Peyer's patch (tissue), 4 donors: ENCODE measurements at regions not wholly inside any gene's neighbourhood (a gene's known extent, or its start where the extent isn't known, plus 50 kb on each side); places are given as distances from the start of the nearest gene placed in this dataset.

Experiments used
- POLR2A ChIP-seq, 2 donors: fragments of 450-650 bp; IDR thresholded peaks; one replicate each; pipeline ENCODE4 v1.5.1; 2017; ENCODE audit warnings: antibody characterized with exemption in 2 of 2, mild to moderate bottlenecking in 2 of 2, moderate library complexity in 2 of 2
- TF ChIP-seq, protein P1 (sequence below), 6 experiments: fragments of 450-650 bp in 4 of 6; fragments of 200-600 bp in 2 of 6; sonication (generic) in 1 of 6; IDR thresholded peaks; one replicate each; pipeline ENCODE4 v1.5.1; 2017 to 2019; ENCODE audit warnings: antibody characterized with exemption in 6 of 6, mild to moderate bottlenecking in 3 of 6, moderate library complexity in 1 of 6

DNA sequence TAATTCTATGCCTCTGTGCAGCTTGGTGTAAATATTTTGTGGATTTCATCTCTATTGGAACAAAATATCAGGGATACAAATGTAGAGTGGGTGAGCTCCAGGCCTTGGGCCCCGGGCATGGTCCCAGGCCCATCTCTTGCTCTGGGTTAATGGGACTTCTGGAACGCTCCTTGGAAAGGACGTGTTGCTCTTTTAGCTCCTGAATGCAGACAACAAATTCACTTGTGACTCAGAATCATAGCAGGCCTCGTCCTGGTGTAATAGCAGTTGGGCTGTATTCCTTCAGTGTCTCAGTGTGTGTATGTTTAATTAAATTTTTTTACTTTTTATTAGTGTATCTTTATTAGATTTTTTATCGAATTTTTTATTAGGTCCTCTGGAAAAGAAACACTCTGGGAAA is 266.7 kb upstream of the C2CD4B start:
- TF ChIP-seq, protein P1, sequence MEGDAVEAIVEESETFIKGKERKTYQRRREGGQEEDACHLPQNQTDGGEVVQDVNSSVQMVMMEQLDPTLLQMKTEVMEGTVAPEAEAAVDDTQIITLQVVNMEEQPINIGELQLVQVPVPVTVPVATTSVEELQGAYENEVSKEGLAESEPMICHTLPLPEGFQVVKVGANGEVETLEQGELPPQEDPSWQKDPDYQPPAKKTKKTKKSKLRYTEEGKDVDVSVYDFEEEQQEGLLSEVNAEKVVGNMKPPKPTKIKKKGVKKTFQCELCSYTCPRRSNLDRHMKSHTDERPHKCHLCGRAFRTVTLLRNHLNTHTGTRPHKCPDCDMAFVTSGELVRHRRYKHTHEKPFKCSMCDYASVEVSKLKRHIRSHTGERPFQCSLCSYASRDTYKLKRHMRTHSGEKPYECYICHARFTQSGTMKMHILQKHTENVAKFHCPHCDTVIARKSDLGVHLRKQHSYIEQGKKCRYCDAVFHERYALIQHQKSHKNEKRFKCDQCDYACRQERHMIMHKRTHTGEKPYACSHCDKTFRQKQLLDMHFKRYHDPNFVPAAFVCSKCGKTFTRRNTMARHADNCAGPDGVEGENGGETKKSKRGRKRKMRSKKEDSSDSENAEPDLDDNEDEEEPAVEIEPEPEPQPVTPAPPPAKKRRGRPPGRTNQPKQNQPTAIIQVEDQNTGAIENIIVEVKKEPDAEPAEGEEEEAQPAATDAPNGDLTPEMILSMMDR (IDR thresholded peaks at IDR 0.05), result no peak
- no peak for TF ChIP-seq POLR2A (IDR thresholded peaks at IDR 0.05)
